GM20431 (cell line): ENCODE measurements at regions not wholly inside any gene's neighbourhood (a gene's known extent, or its start where the extent isn't known, plus 50 kb on each side); places are given as distances from the start of the nearest gene placed in this dataset.
"Not testable (repeated sequence)": the region's sequence is repeated elsewhere in the genome, so short reads cannot be mapped to it uniquely, and the experiment has no call there.

Experiments
- in situ Hi-C: fragments of 300-500 bp; cut with MseI, MboI; formaldehyde crosslinking; loops from one replicate; pipeline ENCODE4 v1.15.0; 2020; ENCODE audit warnings: low sequenced_read_pairs; ENCODE audit not compliant: unreplicated experiment

DNA sequence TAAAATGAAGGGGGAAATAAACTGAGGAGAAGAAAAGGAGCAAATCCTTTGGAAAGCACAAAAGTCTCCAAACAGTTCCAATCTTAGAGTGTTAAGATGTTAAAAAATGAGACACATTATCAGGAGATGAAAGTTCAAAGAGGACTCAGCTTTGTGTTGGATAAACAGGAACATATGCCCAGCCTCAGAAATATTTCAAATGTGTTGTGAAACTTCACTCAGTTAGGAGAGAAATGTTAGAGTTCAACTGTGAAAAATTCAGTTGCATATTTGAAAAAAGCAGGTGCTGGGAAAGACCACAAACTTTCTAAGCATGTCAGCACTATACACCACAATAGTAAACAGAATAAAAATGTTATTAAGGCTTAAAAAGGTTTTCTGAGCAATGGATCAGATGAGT, 136.8 kb upstream of the PRKD1 start:
- in situ Hi-C loops, result no loop called here

DNA sequence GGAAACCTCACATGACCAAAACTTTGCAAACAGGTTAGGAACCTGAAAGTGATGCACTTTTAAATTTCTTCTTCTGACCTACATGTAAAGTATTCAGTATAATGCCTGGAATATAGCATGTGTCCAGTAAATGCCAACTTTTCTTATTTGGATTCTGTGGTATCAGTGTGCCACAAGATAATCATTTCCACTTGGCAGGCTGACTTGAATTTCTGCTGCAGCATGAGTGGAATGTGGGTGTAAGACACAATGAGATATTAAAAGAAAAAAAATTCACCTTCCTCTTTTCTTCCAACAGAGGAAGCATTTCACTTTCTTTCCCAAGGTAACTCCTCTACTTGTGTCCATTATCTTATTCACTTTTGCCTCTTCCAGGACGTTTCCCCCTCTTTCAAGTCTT, 141.9 kb upstream of the PRKD1 start:
- in situ Hi-C loops, result no loop called here

- in situ Hi-C loops, result not testable (repeated sequence)
Observed at GRCh38 chr14:30072454-30072853, 144.8 kb upstream of the PRKD1 start.

DNA sequence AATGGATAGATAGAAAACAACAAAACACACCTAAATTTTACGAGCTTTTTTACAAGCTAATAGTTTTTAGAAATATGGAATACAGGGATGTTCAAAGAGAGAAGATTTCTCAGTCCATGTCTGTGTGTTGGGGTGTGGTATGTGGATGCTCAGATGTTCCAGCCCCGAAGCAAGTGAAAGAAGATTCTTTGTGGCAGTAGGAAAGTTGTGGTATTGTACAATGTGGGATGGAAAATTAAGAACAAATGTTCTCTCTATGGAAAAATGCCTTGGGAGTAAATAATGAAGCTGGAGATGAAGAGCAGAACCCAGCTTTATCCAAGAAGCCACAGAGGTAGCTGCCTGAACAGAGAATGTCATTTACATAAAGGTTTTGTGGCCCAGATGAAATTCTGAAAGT, 150.3 kb upstream of the PRKD1 start:
- in situ Hi-C loops, result no loop called here

- in situ Hi-C loops, result no loop called here
Observed at GRCh38 chr14:30078811-30079402, 151.3 kb upstream of the PRKD1 start.

- in situ Hi-C loops, result no loop called here
Observed at GRCh38 chr14:30082486-30082885, 154.8 kb upstream of the PRKD1 start.

- in situ Hi-C loops, result no loop called here
Observed at GRCh38 chr14:30084811-30085210, 157.2 kb upstream of the PRKD1 start.

GRCh38 chr14:30085943-30086342, 158.3 kb upstream of the PRKD1 start:
- in situ Hi-C loops, result no loop called here

- in situ Hi-C loops, result no loop called here
Observed at GRCh38 chr14:30088620-30089019, 161.0 kb upstream of the PRKD1 start.

- in situ Hi-C loops, result no loop called here
Observed at GRCh38 chr14:30108975-30109700, 181.5 kb upstream of the PRKD1 start.

GRCh38 chr14:30114051-30114450, 186.4 kb upstream of the PRKD1 start:
- in situ Hi-C loops, result no loop called here

DNA sequence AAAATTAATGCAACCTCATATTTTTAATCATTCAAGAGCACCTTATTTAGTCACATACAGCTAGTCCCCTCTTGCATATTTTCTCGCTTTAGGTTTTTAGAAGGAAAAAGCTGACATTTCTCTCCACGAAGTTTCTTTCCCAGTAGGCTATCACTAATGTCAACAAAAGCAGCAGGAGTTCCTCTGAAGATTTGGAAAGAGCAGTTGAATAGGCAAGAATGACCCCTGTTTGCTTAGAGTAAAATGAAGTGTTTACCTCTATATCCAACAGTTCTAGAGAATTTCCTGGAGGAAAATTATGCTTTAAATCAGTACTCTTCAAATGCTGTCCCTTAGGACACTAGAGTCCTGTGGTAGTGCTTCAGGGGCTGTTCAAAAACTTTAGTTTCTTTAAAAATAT, 188.1 kb upstream of the PRKD1 start:
- in situ Hi-C loops, result no loop called here

GRCh38 chr14:30118992-30119640, 191.5 kb upstream of the PRKD1 start:
- in situ Hi-C loops, result no loop called here

DNA sequence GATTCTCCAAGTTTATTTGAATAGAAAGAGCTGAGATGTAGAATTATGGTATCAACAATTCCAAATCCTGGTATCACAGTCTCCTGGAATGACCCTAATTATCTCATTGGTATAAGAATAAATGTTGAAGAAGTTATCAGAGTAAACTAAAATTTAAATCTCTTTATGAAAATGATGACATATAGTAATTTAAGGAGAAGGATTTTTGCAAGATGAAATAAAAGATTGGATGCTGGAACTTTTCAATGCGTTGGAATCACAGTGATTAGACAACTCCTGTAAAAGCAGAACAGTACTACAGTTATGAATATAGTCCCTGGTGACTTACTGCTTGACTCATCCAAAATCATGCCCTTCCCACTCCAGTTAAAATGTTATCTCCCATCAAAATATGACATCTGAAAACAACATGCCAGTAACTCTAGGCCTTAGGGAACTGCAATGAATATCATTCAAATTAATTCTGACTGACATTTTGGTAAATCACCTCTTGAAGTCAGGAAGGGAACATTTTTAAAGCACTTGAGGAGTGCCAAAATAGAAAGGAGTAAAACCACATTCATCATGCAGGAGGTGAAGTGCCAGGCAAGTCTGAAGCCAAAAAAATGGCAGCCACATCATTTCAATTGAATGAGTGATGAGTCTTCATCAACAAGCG, 197.8 kb upstream of the PRKD1 start:
- in situ Hi-C loops, result no loop called here

DNA sequence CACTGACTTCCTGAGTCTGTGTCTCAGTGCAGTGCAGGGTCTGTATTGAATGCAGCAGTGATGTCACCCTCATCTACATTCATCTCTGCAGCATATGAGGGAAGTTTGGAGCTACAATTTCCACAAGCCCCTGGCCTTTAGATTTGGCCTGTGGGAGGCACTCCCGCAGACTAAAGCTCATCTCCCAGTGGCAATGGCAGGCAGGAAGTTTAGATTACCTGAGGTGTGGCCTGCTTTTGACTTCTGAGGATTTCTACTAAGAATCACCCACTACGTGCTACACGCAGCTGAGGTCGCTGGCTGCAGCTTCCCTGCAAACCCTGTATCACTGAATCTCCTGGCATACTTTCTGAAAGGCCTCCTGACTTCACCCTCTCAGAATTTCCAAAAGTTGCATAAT, 202.2 kb upstream of the PRKD1 start:
- in situ Hi-C loops, result no loop called here

DNA sequence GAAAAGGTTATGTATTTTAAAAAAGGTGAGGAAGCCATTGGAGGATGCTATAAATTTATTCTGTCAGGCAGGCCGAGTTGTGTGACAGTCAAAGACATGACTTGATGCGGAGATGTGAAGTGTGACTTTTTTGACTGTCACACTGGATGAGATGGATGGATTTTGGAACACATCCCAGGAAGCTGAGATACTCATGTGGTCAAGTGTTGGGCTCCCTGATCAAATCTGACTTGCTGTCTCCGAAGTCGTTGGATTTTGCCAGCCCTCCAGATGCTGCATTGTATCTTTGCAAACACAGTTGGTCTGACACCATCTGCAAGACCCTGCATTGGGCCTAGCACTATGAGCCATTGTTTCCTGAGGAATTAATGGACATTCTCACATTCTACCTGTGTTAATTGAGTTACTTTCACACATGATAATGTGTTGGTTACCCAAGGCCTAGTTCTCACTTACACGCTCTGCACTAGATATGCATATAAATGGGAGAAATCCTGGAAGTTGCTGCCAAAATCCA, 204.0 kb upstream of the PRKD1 start:
- in situ Hi-C loops, result no loop called here

DNA sequence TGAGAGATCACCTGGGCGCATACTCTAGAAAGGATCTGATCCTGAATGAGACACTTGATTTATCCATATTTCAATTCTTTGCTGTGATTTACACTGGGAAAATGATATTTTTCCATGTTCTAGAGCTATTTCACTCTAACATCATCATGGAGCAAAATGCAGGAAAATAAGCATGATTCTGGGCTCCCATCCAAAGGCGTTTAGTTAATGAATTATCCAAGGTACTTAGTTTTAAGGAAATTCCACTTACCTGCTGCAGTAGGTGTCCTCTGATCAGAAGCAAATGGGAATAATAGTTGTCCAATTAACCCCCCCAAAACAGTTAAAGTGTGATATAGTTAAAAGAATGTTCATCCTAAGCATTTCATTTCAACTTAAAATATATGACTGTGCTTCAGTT, 204.5 kb upstream of the PRKD1 start:
- in situ Hi-C loops, result no loop called here

GRCh38 chr14:30134936-30135335, 207.3 kb upstream of the PRKD1 start:
- in situ Hi-C loops, result no loop called here

GRCh38 chr14:30138567-30138966, 210.9 kb upstream of the PRKD1 start:
- in situ Hi-C loops, result no loop called here

- in situ Hi-C loops, result no loop called here
Observed at GRCh38 chr14:30142216-30142615, 214.6 kb upstream of the PRKD1 start.

DNA sequence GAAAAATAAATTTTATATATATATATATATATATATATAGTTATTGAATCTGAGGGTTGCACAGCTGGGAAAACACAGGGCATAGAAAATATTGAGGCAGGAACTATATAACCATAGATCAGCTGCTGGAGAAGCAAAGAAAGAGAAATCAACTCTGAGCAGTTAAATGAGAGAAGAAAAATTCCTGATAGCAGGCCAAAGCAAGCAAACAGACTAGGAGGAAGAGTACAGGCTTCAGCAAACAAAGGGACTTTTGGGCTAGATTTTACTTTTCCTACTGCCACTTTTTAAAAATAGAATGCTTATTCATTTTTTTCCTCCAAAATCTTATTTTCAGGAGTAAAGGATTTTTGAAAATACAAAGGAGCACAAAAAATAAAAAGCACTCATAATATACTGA, 216.0 kb upstream of the PRKD1 start:
- in situ Hi-C loops, result no loop called here
